Breast epithelium (tissue), 3 donors: ENCODE measurements at regions not wholly inside any gene's neighbourhood (a gene's known extent, or its start where the extent isn't known, plus 50 kb on each side); places are given as distances from the start of the nearest gene placed in this dataset.

ENCODE experiments used
- POLR2A ChIP-seq: fragments of 450-650 bp; IDR thresholded peaks from one replicate; pipeline ENCODE4 v1.6.1; 2016; ENCODE audit warnings: antibody characterized with exemption, mild to moderate bottlenecking, moderate library complexity
- POLR2AphosphoS5 ChIP-seq, 3 donors: sonication (generic); formaldehyde crosslinking; IDR thresholded peaks; one replicate each; pipeline ENCODE4 v1.6.1; 2017; ENCODE audit warnings: antibody characterized with exemption in 3 of 3
- TF ChIP-seq, protein P1 (sequence below), 3 donors: fragments of 450-650 bp; IDR thresholded peaks; one replicate each; pipeline ENCODE4 v1.5.1; 2016 to 2017; ENCODE audit warnings: antibody characterized with exemption in 3 of 3, mild to moderate bottlenecking in 3 of 3, moderate library complexity in 3 of 3

DNA sequence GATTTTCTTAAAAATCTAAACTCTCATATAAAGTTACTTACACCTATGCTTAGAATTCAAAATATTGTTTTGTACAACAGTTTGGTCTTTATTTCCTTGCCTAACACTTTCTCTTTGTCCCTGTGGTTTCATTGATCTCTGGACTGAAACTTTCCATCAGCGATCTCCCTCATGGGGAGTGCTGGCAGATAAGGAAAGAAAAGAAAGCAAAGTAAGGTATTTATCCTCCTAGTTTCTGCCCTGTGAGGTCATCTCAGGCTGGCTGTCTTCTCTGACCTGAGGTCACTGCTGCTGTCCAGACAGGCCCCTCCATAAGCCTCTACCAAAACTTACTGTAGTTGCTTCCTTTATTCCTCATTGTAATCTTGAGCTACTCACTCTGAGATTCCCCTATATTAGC is 57.9 kb upstream of the EPHA6 start:
- TF ChIP-seq, protein P1, sequence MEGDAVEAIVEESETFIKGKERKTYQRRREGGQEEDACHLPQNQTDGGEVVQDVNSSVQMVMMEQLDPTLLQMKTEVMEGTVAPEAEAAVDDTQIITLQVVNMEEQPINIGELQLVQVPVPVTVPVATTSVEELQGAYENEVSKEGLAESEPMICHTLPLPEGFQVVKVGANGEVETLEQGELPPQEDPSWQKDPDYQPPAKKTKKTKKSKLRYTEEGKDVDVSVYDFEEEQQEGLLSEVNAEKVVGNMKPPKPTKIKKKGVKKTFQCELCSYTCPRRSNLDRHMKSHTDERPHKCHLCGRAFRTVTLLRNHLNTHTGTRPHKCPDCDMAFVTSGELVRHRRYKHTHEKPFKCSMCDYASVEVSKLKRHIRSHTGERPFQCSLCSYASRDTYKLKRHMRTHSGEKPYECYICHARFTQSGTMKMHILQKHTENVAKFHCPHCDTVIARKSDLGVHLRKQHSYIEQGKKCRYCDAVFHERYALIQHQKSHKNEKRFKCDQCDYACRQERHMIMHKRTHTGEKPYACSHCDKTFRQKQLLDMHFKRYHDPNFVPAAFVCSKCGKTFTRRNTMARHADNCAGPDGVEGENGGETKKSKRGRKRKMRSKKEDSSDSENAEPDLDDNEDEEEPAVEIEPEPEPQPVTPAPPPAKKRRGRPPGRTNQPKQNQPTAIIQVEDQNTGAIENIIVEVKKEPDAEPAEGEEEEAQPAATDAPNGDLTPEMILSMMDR (IDR thresholded peaks at IDR 0.05): no peak
- TF ChIP-seq POLR2AphosphoS5 (IDR thresholded peaks at IDR 0.05) (no peak), POLR2A (no peak)
